K562 (cell line): ENCODE measurements at regions not wholly inside any gene's neighbourhood (a gene's known extent, or its start where the extent isn't known, plus 50 kb on each side); places are given as distances from the start of the nearest gene placed in this dataset.

ENCODE experiments used
- ATAC-seq: fragments of 200-7000 bp; cut with Tn5 transposase; 3 replicates; pipeline ENCODE4 v1.9.1; 2020; ENCODE audit warnings: moderate library complexity
- BruUV-seq: library from RNA; stranded (reverse); fragments of 400-500 nt; replicated peaks from 2 replicates; lab custom pipeline; 2021; lab: Mats Ljungman, UMichigan
- CTCF ChIA-PET: fragments of 300-600 bp; formaldehyde crosslinking; extraction: SDS; loops from one replicate; lab custom pipeline; 2021; ENCODE audit warnings: low intra/inter-chr PET ratio; lab: Yijun Ruan, JAX
- POLR2A ChIA-PET: fragments of 300-600, 350-650 bp; sonication (Branson Sonifier 250); formaldehyde crosslinking; extraction: SDS; loops from one replicate; lab custom pipeline; 2021; ENCODE audit warnings: antibody characterized with exemption, inconsistent platforms; lab: Yijun Ruan, JAX
- DNase-seq, 4 experiments: peaks; one replicate each; pipeline versions ENCODE4 v3.0.0 to v3.0.0-alpha.2; 2011 to 2018; ENCODE audit warnings: low spot score in 3 of 4, mixed read lengths in 3 of 4; ENCODE audit errors: extremely low read depth in 1 of 4
- FAIRE-seq: peaks from 2 replicates; lab custom pipeline; 2011; peaks lifted over from hg19 to GRCh38; lab: Jason Lieb, UNC
- H2AFZ ChIP-seq: 2 replicates; pipeline ENCODE4 v1.6.0; 2011; ENCODE audit warnings: low read depth, low read length, control low read depth, inconsistent platforms
- H3K27ac ChIP-seq: fragments of 200-600 bp; 3 replicates; pipeline ENCODE4 v1.8.0; 2011; ENCODE audit warnings: low read depth, mild to moderate bottlenecking, control low read depth, inconsistent platforms, low read length, moderate library complexity, mixed read lengths; ENCODE audit errors: extremely low read depth
- H3K27me3 ChIP-seq, 2 experiments: fragments of 300-600 bp in 1 of 2; 2 replicates in 1 of 2; 3 replicates in 1 of 2; pipeline versions ENCODE4 v1.6.0 to v1.8.0; 2011; ENCODE audit warnings: inconsistent platforms in 2 of 2, low read length in 2 of 2, mild to moderate bottlenecking in 1 of 2, mixed read lengths in 1 of 2, moderate library complexity in 1 of 2; ENCODE audit not compliant: control insufficient read depth in 2 of 2, insufficient read depth in 2 of 2
- H3K36me3 ChIP-seq: fragments of 300-600 bp; 3 replicates; pipeline ENCODE4 v1.8.0; 2011; ENCODE audit warnings: mild to moderate bottlenecking, low read length, inconsistent platforms; ENCODE audit not compliant: control insufficient read depth, insufficient read depth
- H3K4me1 ChIP-seq, 2 experiments: fragments of 200-600 bp in 1 of 2; replicated peaks in 1 of 2; 2 replicates in 1 of 2; 3 replicates in 1 of 2; pipeline versions ENCODE4 v1.5.1 to v1.8.0; 2011; ENCODE audit warnings: inconsistent platforms in 2 of 2, low read length in 2 of 2, mild to moderate bottlenecking in 1 of 2, mixed read lengths in 1 of 2, moderate library complexity in 1 of 2; ENCODE audit not compliant: control insufficient read depth in 2 of 2, insufficient read depth in 2 of 2
- H3K4me2 ChIP-seq: 2 replicates; pipeline ENCODE4 v1.6.1; 2011; ENCODE audit warnings: low read length, control low read depth, inconsistent platforms, mixed read lengths; ENCODE audit not compliant: insufficient read depth
- H3K4me3 ChIP-seq: fragments of 200-600 bp; sonication (generic), shearing (Covaris generic); 2 replicates; pipeline ENCODE4 v1.5.1; 2016; ENCODE audit warnings: control low read depth, inconsistent platforms
- H3K79me2 ChIP-seq: fragments of 200-600 bp; 3 replicates; pipeline ENCODE4 v1.8.0; 2011; ENCODE audit warnings: low read length, inconsistent platforms; ENCODE audit not compliant: control insufficient read depth, insufficient read depth
- H3K9ac ChIP-seq, 2 experiments: 2 replicates each; pipeline versions ENCODE4 v1.6.0 to v1.6.1; 2011; ENCODE audit warnings: low read depth in 2 of 2, low read length in 2 of 2, control low read depth in 1 of 2, inconsistent platforms in 1 of 2, mild to moderate bottlenecking in 1 of 2, mixed read lengths in 1 of 2; ENCODE audit not compliant: insufficient read depth in 1 of 2
- H3K9me1 ChIP-seq: one replicate; pipeline ENCODE4 v1.6.0; 2011; ENCODE audit warnings: inconsistent platforms, mild to moderate bottlenecking, low read length, moderate library complexity; ENCODE audit not compliant: control insufficient read depth, insufficient read depth
- H3K9me3 ChIP-seq: replicated peaks from 2 replicates; pipeline ENCODE4 v1.5.1; 2011; ENCODE audit warnings: low read depth, low read length, inconsistent platforms; ENCODE audit not compliant: control insufficient read depth, insufficient read depth
- H4K20me1 ChIP-seq: replicated peaks from 2 replicates; pipeline ENCODE4 v1.6.1; 2011; ENCODE audit warnings: low read length, inconsistent platforms, mixed read lengths; ENCODE audit not compliant: control insufficient read depth, insufficient read depth
- CC2D1A ChIP-seq: fragments of 450-650 bp; IDR thresholded peaks from 2 replicates; pipeline ENCODE4 v1.6.1; 2017; ENCODE audit warnings: mild to moderate bottlenecking
- CCNT2 ChIP-seq: IDR thresholded peaks from 2 replicates; pipeline ENCODE4 v1.6.1; 2011; ENCODE audit warnings: borderline replicate concordance, low read depth, mild to moderate bottlenecking, moderate library complexity, mixed read lengths, low read length; ENCODE audit not compliant: insufficient read length; ENCODE audit errors: extremely low read depth
- E2F5 ChIP-seq: sonication (generic); formaldehyde crosslinking; IDR thresholded peaks from 2 replicates; pipeline ENCODE4 v1.8.0; 2022; ENCODE audit warnings: mild to moderate bottlenecking, missing genetic modification reagents
- GATAD2B ChIP-seq: fragments of 450-650 bp; IDR thresholded peaks from 2 replicates; pipeline ENCODE4 v1.6.1; 2017; ENCODE audit warnings: mild to moderate bottlenecking, borderline replicate concordance
- IFI16 ChIP-seq: fragments of 250-450 bp; sonication (Bioruptor Pico); IDR thresholded peaks from 2 replicates; pipeline ENCODE4 v2.1.2; 2022; ENCODE audit warnings: mild to moderate bottlenecking, inconsistent platforms
- PCBP2 ChIP-seq: fragments of 200-400 bp; formaldehyde crosslinking; IDR thresholded peaks from 2 replicates; pipeline ENCODE4 v1.6.1; 2018; ENCODE audit warnings: low read length, low read depth, mild to moderate bottlenecking, moderate library complexity; ENCODE audit not compliant: poor library complexity, severe bottlenecking
- PTBP1 ChIP-seq: fragments of 200-400 bp; formaldehyde crosslinking; IDR thresholded peaks from 2 replicates; pipeline ENCODE4 v1.6.1; 2017; ENCODE audit warnings: low read depth, low read length
- RERE ChIP-seq: sonication (generic); formaldehyde crosslinking; IDR thresholded peaks from 2 replicates; pipeline ENCODE4 v1.8.0; 2023; ENCODE audit warnings: missing genetic modification reagents, mild to moderate bottlenecking, borderline replicate concordance
- SIN3B ChIP-seq: fragments of 450-650 bp; IDR thresholded peaks from 2 replicates; pipeline ENCODE4 v1.6.1; 2017; ENCODE audit warnings: low read depth, mild to moderate bottlenecking, moderate library complexity
- WGBS: fragments of 100-300 bp; shearing (Covaris generic); methylation state at CpG from one replicate; pipeline ENCODE4 v1.1.6; 2016; ENCODE audit warnings: low coverage, mixed read lengths; ENCODE audit not compliant: insufficient coverage; ENCODE audit errors: missing lambda C conversion rate; 5-methylcytosine and 5-hydroxymethylcytosine counted together
- in situ Hi-C: fragments of 300-500 bp; cut with MboI; formaldehyde crosslinking; loops from 4 replicates; pipeline ENCODE4 v1.15.0; 2018; ENCODE audit warnings: inconsistent platforms, mixed read lengths
- intact Hi-C: fragments of 100-400 bp; cut with micrococcal nuclease; formaldehyde crosslinking; loops from 2 replicates; pipeline ENCODE4 v1.14.2; 2022

GRCh38 chr9:79485258-79485657 is 86.5 kb upstream of the TLE4 start:
- Histone ChIP-seq H3K9me3 (no peaks in the 10 kb centered on the region), H3K9ac (no peak overlapping the region), H3K4me3 (no peak overlapping the region)
- CTCF ChIA-PET: no interaction called here
- POLR2A ChIA-PET: no interaction called here
- no peak for ATAC-seq
- FAIRE-seq: no peak
- no peak for DNase-seq
- no peak for TF ChIP-seq GATAD2B
- no peak for TF ChIP-seq IFI16 (CRISPR knock-in tag)
- TF ChIP-seq CC2D1A: no peak
- TF ChIP-seq, all 486 proteins: peak for 0
- Histone ChIP-seq H2AFZ (no peak overlapping the region), H3K4me2 (no peak overlapping the region), H3K27ac (no peak overlapping the region), H3K4me1 (no peaks in the 10 kb centered on the region), H3K36me3 (no peaks in the 10 kb centered on the region), H3K9me1 (no peaks in the 10 kb centered on the region), H3K27me3 (no peaks in the 10 kb centered on the region), H4K20me1 (no peaks in the 10 kb centered on the region), H3K79me2 (no peaks in the 10 kb centered on the region)
- in situ Hi-C loops: no loop called here
- WGBS: 6% methylated on average over 3 of the region's 3 CpGs
- intact Hi-C loops: no loop called here
- no TSS peak for BruUV-seq

GRCh38 chr9:79489261-79490000 is 82.3 kb upstream of the TLE4 start:
- CTCF ChIA-PET: no interaction called here
- WGBS: 0% methylated on average over 6 of the region's 6 CpGs
- no peaks in the 10 kb centered on the region for H3K79me2 ChIP-seq
- no peaks in the 10 kb centered on the region for H3K36me3 ChIP-seq
- POLR2A ChIA-PET: no interaction called here
- no peak overlapping the region for H3K9ac ChIP-seq
- H2AFZ ChIP-seq: no peak overlapping the region
- no TSS peak for BruUV-seq
- H3K9me1 ChIP-seq: no peaks in the 10 kb centered on the region
- no peak overlapping the region for H3K4me2 ChIP-seq
- no peak overlapping the region for H3K4me3 ChIP-seq
- H3K9me3 ChIP-seq: no peaks in the 10 kb centered on the region
- FAIRE-seq (no peak), ATAC-seq (no peak), DNase-seq (no peak)
- intact Hi-C loops: no loop called here
- no peaks in the 10 kb centered on the region for H3K4me1 ChIP-seq
- in situ Hi-C loops: no loop called here
- H3K27me3 ChIP-seq: no peaks in the 10 kb centered on the region
- H3K27ac ChIP-seq: no peak overlapping the region
- no peaks in the 10 kb centered on the region for H4K20me1 ChIP-seq
- TF ChIP-seq PCBP2 (no peak), RERE (CRISPR knock-in tag) (no peak), CCNT2 (no peak), SIN3B (no peak), PTBP1 (no peak), E2F5 (no peak)
